Globus pallidus (tissue), 1 donor: ENCODE measurements at regions not wholly inside any gene's neighbourhood (a gene's known extent, or its start where the extent isn't known, plus 50 kb on each side); places are given as distances from the start of the nearest gene placed in this dataset.

ENCODE experiments used
- DNase-seq: peaks from one replicate; pipeline ENCODE4 v3.0.0-alpha.2; 2015; ENCODE audit warnings: low spot score

- no peak for DNase-seq
These were observed 650.7 kb upstream of the GALNTL6 start for GRCh38 chr4:171162478-171162877.

- no peak for DNase-seq
These were observed 655.6 kb upstream of the GALNTL6 start for GRCh38 chr4:171157462-171158082.

GRCh38 chr4:171142639-171143038, 670.6 kb upstream of the GALNTL6 start:
- no peak for DNase-seq

GRCh38 chr4:171142045-171142444, 671.2 kb upstream of the GALNTL6 start:
- no peak for DNase-seq

- no peak for DNase-seq
These were observed 682.9 kb upstream of the GALNTL6 start for GRCh38 chr4:171130256-171130801.

- DNase-seq = no peak
These were observed 695.1 kb upstream of the GALNTL6 start for GRCh38 chr4:171118091-171118490.

GRCh38 chr4:171117457-171117856, 695.7 kb upstream of the GALNTL6 start:
- DNase-seq = no peak

GRCh38 chr4:171101845-171102244, 711.4 kb upstream of the GALNTL6 start:
- DNase-seq = no peak

GRCh38 chr4:171087089-171087488, 726.1 kb upstream of the GALNTL6 start:
- DNase-seq = no peak

- DNase-seq = no peak
These were observed 745.8 kb upstream of the GALNTL6 start for GRCh38 chr4:171067422-171067821.

GRCh38 chr4:171049380-171049779, 763.8 kb upstream of the GALNTL6 start:
- DNase-seq = no peak

- DNase-seq = no peak
These were observed 770.1 kb upstream of the GALNTL6 start for GRCh38 chr4:171042989-171043524.

- no peak for DNase-seq
These were observed 777.3 kb upstream of the GALNTL6 start for GRCh38 chr4:171035909-171036308.

GRCh38 chr4:171031338-171031737, 781.9 kb upstream of the GALNTL6 start:
- DNase-seq = no peak

GRCh38 chr4:171025776-171026175, 787.4 kb upstream of the GALNTL6 start:
- no peak for DNase-seq

GRCh38 chr4:171025343-171025742, 787.9 kb upstream of the GALNTL6 start:
- no peak for DNase-seq

GRCh38 chr4:171024720-171025303, 788.4 kb upstream of the GALNTL6 start:
- no peak for DNase-seq

- no peak for DNase-seq
These were observed 790.4 kb upstream of the GALNTL6 start for GRCh38 chr4:171022824-171023230.

GRCh38 chr4:171017593-171017992, 795.6 kb upstream of the GALNTL6 start:
- DNase-seq = peak; percentile 28

GRCh38 chr4:171016145-171016544, 797.1 kb upstream of the GALNTL6 start:
- no peak for DNase-seq

GRCh38 chr4:171015441-171015840, 797.8 kb upstream of the GALNTL6 start:
- DNase-seq = no peak

GRCh38 chr4:171007618-171008390, 805.4 kb upstream of the GALNTL6 start:
- no peak for DNase-seq

- no peak for DNase-seq
These were observed 811.0 kb upstream of the GALNTL6 start for GRCh38 chr4:171002246-171002645.
